WERI-Rb-1 (cell line): ENCODE measurements at regions not wholly inside any gene's neighbourhood (a gene's known extent, or its start where the extent isn't known, plus 50 kb on each side); places are given as distances from the start of the nearest gene placed in this dataset.

ENCODE experiments used
- DNase-seq: peaks from one replicate; pipeline ENCODE4 v3.0.0-alpha.2; 2020
- H3K27ac ChIP-seq: fragments of 250-450 bp; sonication (Bioruptor Pico); 2 replicates; pipeline ENCODE4 v1.5.1; 2020; ENCODE audit warnings: mild to moderate bottlenecking, moderate library complexity
- H3K27me3 ChIP-seq: fragments of 250-450 bp; sonication (Bioruptor Pico); 2 replicates; pipeline ENCODE4 v1.5.1; 2021; ENCODE audit warnings: mild to moderate bottlenecking, low read depth, moderate library complexity; ENCODE audit not compliant: insufficient read depth, severe bottlenecking
- H3K36me3 ChIP-seq: fragments of 250-450 bp; sonication (Bioruptor Pico); 2 replicates; pipeline ENCODE4 v1.5.1; 2020; ENCODE audit warnings: mild to moderate bottlenecking, moderate library complexity
- H3K4me3 ChIP-seq: 2 replicates; pipeline ENCODE4 v1.5.1; 2011; ENCODE audit warnings: low read depth, mild to moderate bottlenecking, control low read depth, low read length
- H3K9me3 ChIP-seq: fragments of 250-450 bp; sonication (Bioruptor Pico); 2 replicates; pipeline ENCODE4 v1.5.1; 2021; ENCODE audit warnings: mild to moderate bottlenecking, moderate library complexity; ENCODE audit not compliant: severe bottlenecking
- CTCF ChIP-seq: IDR thresholded peaks from 2 replicates; pipeline ENCODE4 v1.5.1; 2011; ENCODE audit warnings: low read depth, mild to moderate bottlenecking, control low read depth, inconsistent platforms, low read length

GRCh38 chr5:88976914-88977313, 93.9 kb upstream of the MEF2C start:
- Histone ChIP-seq H3K27ac (no peak overlapping the region), H3K27me3 (no peaks in the 10 kb centered on the region), H3K36me3 (no peaks in the 10 kb centered on the region), H3K4me3 (no peak overlapping the region), H3K9me3 (no peaks in the 10 kb centered on the region)
- TF ChIP-seq CTCF: no peak
- DNase-seq: no peak

GRCh38 chr5:88967633-88968585, 84.9 kb upstream of the MEF2C start:
- H3K36me3 ChIP-seq: no peaks in the 10 kb centered on the region
- TF ChIP-seq CTCF: no peak
- DNase-seq: no peak
- H3K27me3 ChIP-seq: no peaks in the 10 kb centered on the region
- no peak overlapping the region for H3K4me3 ChIP-seq
- no peak overlapping the region for H3K27ac ChIP-seq
- H3K9me3 ChIP-seq: no peaks in the 10 kb centered on the region

- TF ChIP-seq CTCF: no peak
- Histone ChIP-seq H3K36me3 (no peaks in the 10 kb centered on the region), H3K27ac (no peak overlapping the region), H3K27me3 (no peaks in the 10 kb centered on the region), H3K4me3 (no peak overlapping the region), H3K9me3 (no peaks in the 10 kb centered on the region)
- no peak for DNase-seq
Observed at GRCh38 chr5:88964831-88965230, 81.8 kb upstream of the MEF2C start.

- TF ChIP-seq CTCF: no peak
- no peak for DNase-seq
- H3K4me3 ChIP-seq: no peak overlapping the region
- no peaks in the 10 kb centered on the region for H3K27me3 ChIP-seq
- no peaks in the 10 kb centered on the region for H3K9me3 ChIP-seq
- no peaks in the 10 kb centered on the region for H3K36me3 ChIP-seq
- no peak overlapping the region for H3K27ac ChIP-seq
Observed at GRCh38 chr5:88957013-88957412, 74.0 kb upstream of the MEF2C start.

- H3K9me3 ChIP-seq: no peaks in the 10 kb centered on the region
- no peak overlapping the region for H3K27ac ChIP-seq
- no peak for TF ChIP-seq CTCF
- H3K36me3 ChIP-seq: no peaks in the 10 kb centered on the region
- no peaks in the 10 kb centered on the region for H3K27me3 ChIP-seq
- DNase-seq: no peak
- no peak overlapping the region for H3K4me3 ChIP-seq
Observed at GRCh38 chr5:88956416-88956815, 73.4 kb upstream of the MEF2C start.

GRCh38 chr5:88955403-88955802, 72.4 kb upstream of the MEF2C start:
- no peaks in the 10 kb centered on the region for H3K36me3 ChIP-seq
- H3K4me3 ChIP-seq: no peak overlapping the region
- no peak overlapping the region for H3K27ac ChIP-seq
- H3K27me3 ChIP-seq: no peaks in the 10 kb centered on the region
- no peak for TF ChIP-seq CTCF
- no peaks in the 10 kb centered on the region for H3K9me3 ChIP-seq
- no peak for DNase-seq
